Astrocyte of the cerebellum (primary cell): ENCODE measurements at regions not wholly inside any gene's neighbourhood (a gene's known extent, or its start where the extent isn't known, plus 50 kb on each side); places are given as distances from the start of the nearest gene placed in this dataset.

Source experiments
- DNase-seq: peaks from one replicate; pipeline ENCODE4 v3.0.0-alpha.2; 2011; ENCODE audit warnings: low read depth
- H3K4me3 ChIP-seq: 2 replicates; pipeline ENCODE4 v1.5.1; 2011; ENCODE audit warnings: mild to moderate bottlenecking, low read depth, low read length, moderate library complexity
- in situ Hi-C: cut with HindIII; loops from 2 replicates; pipeline ENCODE4 v1.10.0; 2017; ENCODE audit warnings: low sequenced_read_pairs
- TF ChIP-seq, protein P1 (sequence below): IDR thresholded peaks from 2 replicates; pipeline ENCODE4 v1.5.1; 2012; ENCODE audit warnings: low read length, low read depth, moderate library complexity, mild to moderate bottlenecking; ENCODE audit errors: missing control alignments

DNA sequence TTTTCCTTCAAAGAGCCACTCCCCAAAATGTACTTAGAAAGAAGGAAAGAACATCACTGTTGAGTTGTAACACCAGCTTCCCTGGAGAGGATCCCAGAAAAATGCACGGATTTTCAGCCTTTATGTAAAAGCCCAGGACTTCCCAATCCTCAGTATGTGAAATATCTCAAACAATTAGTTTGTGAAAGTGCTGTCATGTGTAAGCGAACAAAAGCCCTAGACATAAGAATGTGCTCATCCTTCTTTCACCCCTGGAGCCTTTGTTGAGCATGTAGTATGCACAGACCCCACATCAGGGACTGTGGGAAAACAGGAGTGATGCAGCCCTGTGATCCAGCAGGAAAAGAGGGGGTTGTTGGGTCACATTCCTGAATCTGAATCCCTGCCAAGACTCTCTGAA is 441.4 kb upstream of the ZNF507 start:
- no peak overlapping the region for H3K4me3 ChIP-seq
- in situ Hi-C loops: no loop called here
- DNase-seq: no peak
- TF ChIP-seq, protein P1, sequence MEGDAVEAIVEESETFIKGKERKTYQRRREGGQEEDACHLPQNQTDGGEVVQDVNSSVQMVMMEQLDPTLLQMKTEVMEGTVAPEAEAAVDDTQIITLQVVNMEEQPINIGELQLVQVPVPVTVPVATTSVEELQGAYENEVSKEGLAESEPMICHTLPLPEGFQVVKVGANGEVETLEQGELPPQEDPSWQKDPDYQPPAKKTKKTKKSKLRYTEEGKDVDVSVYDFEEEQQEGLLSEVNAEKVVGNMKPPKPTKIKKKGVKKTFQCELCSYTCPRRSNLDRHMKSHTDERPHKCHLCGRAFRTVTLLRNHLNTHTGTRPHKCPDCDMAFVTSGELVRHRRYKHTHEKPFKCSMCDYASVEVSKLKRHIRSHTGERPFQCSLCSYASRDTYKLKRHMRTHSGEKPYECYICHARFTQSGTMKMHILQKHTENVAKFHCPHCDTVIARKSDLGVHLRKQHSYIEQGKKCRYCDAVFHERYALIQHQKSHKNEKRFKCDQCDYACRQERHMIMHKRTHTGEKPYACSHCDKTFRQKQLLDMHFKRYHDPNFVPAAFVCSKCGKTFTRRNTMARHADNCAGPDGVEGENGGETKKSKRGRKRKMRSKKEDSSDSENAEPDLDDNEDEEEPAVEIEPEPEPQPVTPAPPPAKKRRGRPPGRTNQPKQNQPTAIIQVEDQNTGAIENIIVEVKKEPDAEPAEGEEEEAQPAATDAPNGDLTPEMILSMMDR: no peak

DNA sequence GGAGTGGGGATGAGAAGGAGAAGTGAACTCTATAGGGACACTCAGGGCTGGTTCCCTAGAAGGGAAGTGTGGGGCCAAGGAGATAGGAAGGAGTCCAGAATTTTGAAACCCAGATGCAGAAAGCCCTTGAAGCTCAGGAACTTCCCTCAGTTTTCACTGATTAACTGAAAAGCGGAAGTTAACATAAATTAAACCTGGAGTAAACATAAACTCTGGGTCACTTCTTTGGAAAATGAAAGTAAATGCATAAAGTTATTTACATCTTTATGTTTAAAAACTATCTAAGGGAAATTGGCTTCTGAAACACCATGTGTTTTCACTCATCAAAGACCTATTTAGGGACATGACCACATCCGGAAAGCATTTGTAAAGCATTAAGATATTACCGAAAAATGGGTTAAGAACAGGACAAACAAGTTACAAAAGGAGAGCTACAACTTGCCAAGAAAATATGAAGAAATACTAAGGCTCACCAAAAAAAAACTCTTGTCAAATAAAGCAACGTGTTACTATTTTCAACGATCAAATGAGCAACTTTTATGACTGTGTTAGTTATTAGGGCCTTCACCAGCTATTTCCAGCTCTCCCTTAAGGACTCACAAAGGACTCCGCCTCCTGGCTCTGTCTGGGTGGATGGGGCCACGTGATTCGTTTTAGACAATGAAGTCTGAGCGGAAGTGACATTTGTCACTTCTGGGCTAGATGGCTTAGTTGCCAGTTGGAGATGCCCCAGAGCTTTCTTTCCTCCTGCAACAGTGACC is 439.1 kb upstream of the ZNF507 start:
- TF ChIP-seq, protein P1: no peak
- DNase-seq: no peak
- in situ Hi-C loops: no loop called here
- no peak overlapping the region for H3K4me3 ChIP-seq

DNA sequence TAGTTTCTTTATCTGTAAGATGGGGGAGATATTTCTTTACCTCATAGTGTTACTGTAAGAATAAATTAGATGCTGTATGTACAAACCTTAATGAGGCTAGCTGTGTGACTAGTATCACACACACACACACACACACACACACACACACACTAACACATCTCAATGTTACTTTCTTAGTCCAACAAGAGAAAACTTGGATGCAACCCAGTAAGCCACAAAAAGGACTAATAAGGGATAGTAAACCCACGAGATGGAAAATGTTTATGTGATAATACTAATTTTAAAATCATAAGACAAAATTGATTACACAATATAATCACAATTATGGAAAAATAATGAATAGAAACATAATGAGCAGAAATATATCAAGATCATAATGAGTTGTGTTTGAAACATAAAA is 437.7 kb upstream of the ZNF507 start:
- no peak for DNase-seq
- in situ Hi-C loops: no loop called here
- H3K4me3 ChIP-seq: no peak overlapping the region
- TF ChIP-seq, protein P1: no peak

DNA sequence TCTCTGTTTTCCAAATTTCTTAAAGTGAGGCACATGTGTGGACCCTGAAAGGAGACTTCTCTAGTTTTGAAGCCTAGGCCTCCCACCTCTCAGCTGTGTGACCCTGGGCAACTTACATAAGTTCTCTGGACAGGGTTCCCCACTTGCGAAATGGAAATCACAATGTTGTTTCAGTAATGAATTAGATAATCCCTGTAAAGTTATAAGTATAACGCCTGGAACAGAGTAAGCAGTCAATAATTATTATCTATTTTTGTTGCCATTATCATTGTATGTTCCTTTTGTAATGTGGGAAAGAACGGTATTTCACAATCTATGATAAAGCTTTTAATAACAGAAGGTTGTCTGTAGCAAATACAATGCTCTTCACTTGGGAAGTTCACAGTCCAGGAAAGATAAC is 437.3 kb upstream of the ZNF507 start:
- H3K4me3 ChIP-seq: no peak overlapping the region
- DNase-seq: no peak
- in situ Hi-C loops: no loop called here
- TF ChIP-seq, protein P1: no peak

DNA sequence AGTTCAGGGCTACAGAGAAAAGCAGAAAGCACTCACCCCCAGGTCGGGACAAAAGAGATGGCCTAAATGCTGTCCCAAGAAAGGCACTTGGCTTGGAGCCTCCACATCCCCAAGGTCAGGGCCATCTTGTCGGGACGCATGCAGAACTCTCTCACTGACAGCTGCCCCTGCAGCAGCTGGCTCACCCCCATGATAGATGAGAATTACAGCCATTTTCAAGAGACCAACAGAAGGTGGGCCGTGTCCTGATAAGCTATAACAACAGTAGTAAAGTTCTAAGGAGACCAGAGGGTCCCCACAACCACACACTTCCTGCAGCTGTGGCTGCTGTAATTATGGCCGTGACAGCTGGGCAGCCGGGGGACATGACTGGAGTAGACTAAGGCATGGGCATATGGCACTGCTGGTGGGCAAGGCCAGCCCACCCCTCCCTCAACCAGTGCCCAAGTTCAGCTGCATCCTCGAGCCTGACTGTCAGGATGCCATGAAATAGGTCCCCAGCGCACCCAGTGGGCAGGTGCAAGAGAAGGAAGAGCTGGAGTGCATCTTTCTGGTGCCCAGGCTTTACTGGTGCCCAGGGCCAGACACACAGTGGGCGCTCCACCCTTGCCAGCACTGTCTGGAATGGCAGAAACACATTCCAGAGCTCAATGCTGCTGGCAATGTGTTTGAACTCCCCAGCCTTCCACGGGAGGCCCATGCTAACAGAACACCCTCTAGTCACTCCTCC is 436.7 kb upstream of the ZNF507 start:
- H3K4me3 ChIP-seq: no peak overlapping the region
- in situ Hi-C loops: no loop called here
- no peak for DNase-seq
- TF ChIP-seq, protein P1: no peak

DNA sequence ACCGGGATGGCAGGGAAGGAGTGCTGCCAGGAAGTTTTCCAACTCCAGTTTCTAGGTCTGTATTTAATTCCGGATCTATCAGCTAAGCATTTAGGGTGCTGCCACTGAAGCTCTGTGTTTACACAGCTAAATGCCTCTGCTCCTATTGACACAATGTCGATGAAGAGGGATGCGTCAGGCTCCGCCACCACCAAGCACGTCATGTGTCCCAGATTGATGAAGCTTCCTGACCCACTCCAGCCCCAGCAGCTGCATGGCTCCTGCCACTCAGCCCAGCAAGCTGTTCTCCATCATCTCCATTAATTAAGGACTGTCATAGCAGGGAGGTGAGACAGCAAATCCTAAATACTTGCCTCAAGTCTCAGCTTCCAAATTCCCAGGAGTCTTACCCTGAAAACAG is 435.2 kb upstream of the ZNF507 start:
- in situ Hi-C loops: loop anchor here (5.0 kb wide), 1 partner anchor 37 kb away; no protein-coding TSS in a partner anchor
- no peak overlapping the region for H3K4me3 ChIP-seq
- TF ChIP-seq, protein P1: no peak
- DNase-seq: no peak
